ENCODE measurements at regions not wholly inside any gene's neighbourhood (a gene's known extent, or its start where the extent isn't known, plus 50 kb on each side); places are given as distances from the start of the nearest gene placed in this dataset.

- TF ChIP-seq, protein P1, sequence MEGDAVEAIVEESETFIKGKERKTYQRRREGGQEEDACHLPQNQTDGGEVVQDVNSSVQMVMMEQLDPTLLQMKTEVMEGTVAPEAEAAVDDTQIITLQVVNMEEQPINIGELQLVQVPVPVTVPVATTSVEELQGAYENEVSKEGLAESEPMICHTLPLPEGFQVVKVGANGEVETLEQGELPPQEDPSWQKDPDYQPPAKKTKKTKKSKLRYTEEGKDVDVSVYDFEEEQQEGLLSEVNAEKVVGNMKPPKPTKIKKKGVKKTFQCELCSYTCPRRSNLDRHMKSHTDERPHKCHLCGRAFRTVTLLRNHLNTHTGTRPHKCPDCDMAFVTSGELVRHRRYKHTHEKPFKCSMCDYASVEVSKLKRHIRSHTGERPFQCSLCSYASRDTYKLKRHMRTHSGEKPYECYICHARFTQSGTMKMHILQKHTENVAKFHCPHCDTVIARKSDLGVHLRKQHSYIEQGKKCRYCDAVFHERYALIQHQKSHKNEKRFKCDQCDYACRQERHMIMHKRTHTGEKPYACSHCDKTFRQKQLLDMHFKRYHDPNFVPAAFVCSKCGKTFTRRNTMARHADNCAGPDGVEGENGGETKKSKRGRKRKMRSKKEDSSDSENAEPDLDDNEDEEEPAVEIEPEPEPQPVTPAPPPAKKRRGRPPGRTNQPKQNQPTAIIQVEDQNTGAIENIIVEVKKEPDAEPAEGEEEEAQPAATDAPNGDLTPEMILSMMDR (conservative IDR thresholded peaks at IDR 0.05 in 1 of 2, IDR thresholded peaks at IDR 0.05 in 1 of 2; ENCODE audit: low read depth in 1 of 2, low read length in 2 of 2) = no peak
- TF ChIP-seq EZH2 (IDR thresholded peaks at IDR 0.05; ENCODE audit: low read length, missing control alignments) = no peak
These were observed 78.7 kb upstream of the ZNF184 start for GRCh38 chr6:27551607-27552006.
